HG02852 (cell line): ENCODE measurements at regions not wholly inside any gene's neighbourhood (a gene's known extent, or its start where the extent isn't known, plus 50 kb on each side); places are given as distances from the start of the nearest gene placed in this dataset.
A peak's percentile ranks its signal among the peaks of the same experiment; 100 is the strongest.

Source experiments
- ATAC-seq: cut with Tn5 transposase; IDR thresholded peaks from one replicate; pipeline ENCODE4 v1.9.1; 2021; ENCODE audit warnings: mild to moderate bottlenecking, moderate library complexity; ENCODE audit not compliant: unreplicated experiment

DNA sequence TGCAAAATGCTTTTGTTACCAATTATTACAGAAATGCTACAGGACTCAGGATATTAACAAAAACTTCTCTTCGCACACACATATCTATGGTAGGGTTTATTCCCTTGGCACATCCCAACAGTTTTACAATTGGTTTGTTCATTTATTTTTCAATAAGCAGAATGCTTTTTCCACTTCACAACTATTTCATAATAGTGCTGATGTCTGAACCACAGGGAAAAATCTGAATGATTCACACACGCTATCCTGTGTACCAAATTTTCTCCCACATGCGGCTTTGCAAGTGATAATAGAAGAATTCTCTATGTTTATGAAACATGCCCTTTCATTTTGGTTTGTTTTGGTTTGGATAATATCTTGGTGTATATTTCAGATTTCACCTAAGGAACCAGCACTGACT, 725.7 kb upstream of the TENM3 start:
- ATAC-seq, result no peak

GRCh38 chr4:181520790-181521189, 722.4 kb upstream of the TENM3 start:
- no peak for ATAC-seq

DNA sequence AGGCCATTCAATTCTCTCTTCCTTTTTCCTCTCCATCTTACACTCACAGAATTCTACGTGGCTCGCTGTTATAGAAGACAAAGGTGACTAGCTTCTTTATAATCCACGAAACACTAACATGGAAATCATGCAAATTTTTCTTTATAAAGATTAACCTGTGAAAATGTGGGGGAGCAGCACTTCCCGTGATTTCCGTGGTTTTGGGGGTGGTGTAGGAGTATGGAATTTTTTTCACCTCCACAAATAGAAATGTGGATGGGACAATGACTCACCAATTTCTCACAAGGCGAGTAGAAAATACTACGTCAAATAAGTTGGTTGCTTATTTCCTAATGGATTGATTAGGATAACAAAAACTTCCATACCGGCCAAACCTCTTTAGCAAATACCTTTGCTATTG, 719.2 kb upstream of the TENM3 start:
- no peak for ATAC-seq

GRCh38 chr4:181524499-181524898, 718.7 kb upstream of the TENM3 start:
- no peak for ATAC-seq

GRCh38 chr4:181525634-181526033, 717.6 kb upstream of the TENM3 start:
- no peak for ATAC-seq

DNA sequence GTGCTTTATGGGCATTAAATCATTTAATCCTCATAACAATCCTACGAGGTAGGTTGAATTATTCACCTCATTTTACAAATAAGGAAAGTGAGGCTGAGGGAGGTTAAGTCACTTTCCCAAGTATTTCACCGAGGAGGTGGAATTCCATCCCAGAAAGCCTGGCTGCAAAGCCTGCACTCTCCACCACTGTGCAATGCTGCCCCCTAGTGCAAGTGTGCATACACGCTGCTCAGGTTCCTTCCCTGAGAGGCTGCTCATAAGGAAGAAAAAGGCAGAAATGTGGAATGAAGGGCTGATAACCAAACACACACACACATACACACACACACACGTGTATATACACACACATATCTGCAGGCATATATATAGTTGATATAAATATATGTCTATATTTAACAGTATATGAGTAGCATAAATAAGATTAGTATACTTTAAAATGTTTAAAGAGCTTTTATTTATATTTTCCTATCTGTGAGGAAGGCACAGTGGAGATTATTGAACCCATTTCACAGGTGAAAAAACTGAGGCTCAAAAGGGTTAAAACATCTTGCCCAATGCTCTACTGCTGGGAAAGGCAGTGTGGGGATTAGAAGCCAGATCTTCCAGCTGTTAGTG, 714.5 kb upstream of the TENM3 start:
- ATAC-seq, result peak; percentile 72

DNA sequence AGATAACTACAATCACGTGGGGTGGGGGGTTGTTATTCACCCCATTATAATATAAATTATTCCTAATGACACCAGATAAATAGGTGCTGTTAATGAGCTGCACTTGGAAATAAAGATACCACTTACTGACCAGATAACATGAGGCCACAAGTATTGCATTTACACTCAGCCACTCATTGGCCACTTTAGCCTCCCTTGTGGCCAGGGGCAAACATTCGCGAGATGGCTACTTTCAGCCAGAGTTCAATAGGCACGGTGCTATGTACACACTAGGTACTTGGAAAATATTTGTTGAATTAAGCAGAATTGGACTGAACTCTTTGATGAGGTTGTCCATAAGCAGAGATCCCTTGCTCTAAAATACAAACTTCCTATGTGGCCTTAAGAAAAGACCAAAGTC, 713.7 kb upstream of the TENM3 start:
- no peak for ATAC-seq

- ATAC-seq, result no peak
Observed at GRCh38 chr4:181536196-181536746, 706.9 kb upstream of the TENM3 start.

- no peak for ATAC-seq
Observed at GRCh38 chr4:181536811-181537434, 706.3 kb upstream of the TENM3 start.

DNA sequence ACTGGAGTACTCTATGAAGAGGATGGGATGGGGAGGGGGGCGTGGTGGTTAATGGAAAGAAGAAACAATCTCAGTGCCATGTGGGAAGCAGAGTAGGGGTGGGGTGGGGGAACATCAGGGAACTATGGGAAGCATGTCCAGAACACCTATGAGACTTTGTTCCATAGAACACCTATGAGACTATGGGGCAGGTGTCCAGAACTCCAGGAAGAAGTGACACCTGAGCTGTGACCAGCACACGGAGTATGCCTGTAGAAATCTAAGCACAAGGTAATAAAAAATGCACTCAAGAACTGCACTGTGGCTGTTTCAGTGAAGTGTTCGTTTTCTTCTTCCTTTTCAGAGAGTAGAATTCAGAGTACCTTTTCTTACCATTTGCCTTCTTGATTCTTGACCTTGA, 704.8 kb upstream of the TENM3 start:
- ATAC-seq, result no peak

GRCh38 chr4:181541396-181541795, 701.8 kb upstream of the TENM3 start:
- ATAC-seq, result no peak

- ATAC-seq, result no peak
Observed at GRCh38 chr4:181548873-181549575, 694.2 kb upstream of the TENM3 start.

GRCh38 chr4:181549576-181550188, 693.5 kb upstream of the TENM3 start:
- no peak for ATAC-seq

- ATAC-seq, result no peak
Observed at GRCh38 chr4:181550381-181550780, 692.8 kb upstream of the TENM3 start.

- no peak for ATAC-seq
Observed at GRCh38 chr4:181559637-181560036, 683.6 kb upstream of the TENM3 start.

- no peak for ATAC-seq
Observed at GRCh38 chr4:181562399-181562798, 680.8 kb upstream of the TENM3 start.

GRCh38 chr4:181564625-181565024, 678.6 kb upstream of the TENM3 start:
- ATAC-seq, result no peak

GRCh38 chr4:181566490-181566889, 676.7 kb upstream of the TENM3 start:
- ATAC-seq, result no peak

DNA sequence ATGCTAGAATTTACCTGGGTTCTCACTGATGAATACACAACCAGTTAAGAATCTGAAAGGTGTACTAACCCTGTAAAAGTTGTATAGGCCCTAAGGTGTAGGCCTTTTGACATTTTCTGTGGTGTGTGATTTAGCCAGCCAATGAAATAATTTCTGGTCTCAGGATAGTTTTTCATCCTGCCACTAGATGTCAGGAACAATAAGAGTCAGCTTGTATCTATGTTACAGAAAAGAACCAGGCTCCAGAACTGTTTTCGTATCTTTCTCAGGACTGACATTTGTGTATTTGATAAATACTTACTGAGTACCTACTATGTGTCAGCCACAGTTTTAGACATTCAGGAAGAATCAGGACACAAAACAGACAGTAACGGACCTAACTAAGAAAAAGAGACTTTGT, 673.6 kb upstream of the TENM3 start:
- peak; percentile 94 for ATAC-seq

DNA sequence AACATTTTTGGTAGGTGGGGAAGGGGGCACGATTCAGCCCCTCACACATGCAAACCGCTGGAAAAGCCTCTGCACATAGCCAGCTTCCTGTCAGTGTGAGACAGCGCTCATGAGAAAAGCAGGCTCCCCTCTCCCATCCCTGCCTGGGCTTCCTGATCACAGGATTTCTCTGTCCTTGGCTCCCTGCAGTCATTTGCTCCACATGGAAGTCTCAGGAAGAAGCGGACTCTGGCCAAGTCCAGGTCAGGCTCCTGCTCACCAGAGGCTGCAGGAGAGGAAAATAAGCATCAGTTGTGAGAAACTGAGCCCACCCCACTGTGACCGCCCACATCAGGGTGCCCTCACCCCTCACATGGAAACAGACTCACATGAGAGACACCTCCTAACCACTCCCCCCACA, 664.3 kb upstream of the TENM3 start:
- ATAC-seq, result no peak

DNA sequence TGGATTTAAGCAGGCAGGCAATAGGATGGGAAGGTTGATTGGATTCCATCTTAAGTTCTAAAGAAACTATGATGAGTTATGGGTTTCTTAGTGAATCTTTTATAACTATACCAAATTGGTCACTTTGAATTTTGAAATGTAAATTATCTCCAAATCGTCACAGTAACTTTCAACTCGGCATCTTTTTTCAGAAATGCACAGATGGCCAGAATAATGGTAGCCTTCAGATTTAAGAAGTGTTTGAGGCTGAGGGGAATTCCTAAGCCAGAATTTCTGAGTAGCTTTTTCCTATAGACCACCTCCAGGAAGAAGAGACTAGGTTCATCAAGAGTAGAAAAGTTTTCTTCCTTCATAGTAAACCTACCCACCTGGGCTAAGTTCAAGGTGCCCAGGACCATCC, 663.7 kb upstream of the TENM3 start:
- ATAC-seq, result no peak

GRCh38 chr4:181581983-181582382, 661.2 kb upstream of the TENM3 start:
- ATAC-seq, result no peak
